ENCODE measurements at regions not wholly inside any gene's neighbourhood (a gene's known extent, or its start where the extent isn't known, plus 50 kb on each side); places are given as distances from the start of the nearest gene placed in this dataset.

- Mint-ChIP-seq H3K4me3 (ENCODE audit: unreplicated experiment) (no peak overlapping the region), H3K27ac (ENCODE audit: unreplicated experiment) (no peak overlapping the region), H3K27me3 (ENCODE audit: unreplicated experiment) (peaks cover 1% of the 10 kb centered on the region), H3K4me1 (ENCODE audit: unreplicated experiment) (peaks cover 4% of the 10 kb centered on the region), H3K36me3 (ENCODE audit: low read depth, unreplicated experiment) (no peaks in the 10 kb centered on the region), H3K9me3 (ENCODE audit: unreplicated experiment) (no peaks in the 10 kb centered on the region)
- no peak for DNase-seq (ENCODE audit: low spot score)
- TF ChIP-seq CTCF (IDR thresholded peaks at IDR 0.05; ENCODE audit: unreplicated experiment), result no peak
Observed at GRCh38 chr12:93060666-93061472, 131.8 kb upstream of the EEA1 start.

GRCh38 chr12:93061473-93062419, 132.7 kb upstream of the EEA1 start:
- no peak for TF ChIP-seq CTCF (IDR thresholded peaks at IDR 0.05; ENCODE audit: unreplicated experiment)
- H3K9me3 Mint-ChIP-seq (ENCODE audit: unreplicated experiment), result no peaks in the 10 kb centered on the region
- no peak overlapping the region for H3K4me3 Mint-ChIP-seq (ENCODE audit: unreplicated experiment)
- peaks cover 1% of the 10 kb centered on the region for H3K27me3 Mint-ChIP-seq (ENCODE audit: unreplicated experiment)
- H3K36me3 Mint-ChIP-seq (ENCODE audit: low read depth, unreplicated experiment), result no peaks in the 10 kb centered on the region
- no peaks in the 10 kb centered on the region for H3K4me1 Mint-ChIP-seq (ENCODE audit: unreplicated experiment)
- no peak for DNase-seq (ENCODE audit: low spot score)
- H3K27ac Mint-ChIP-seq (ENCODE audit: unreplicated experiment), result no peak overlapping the region

GRCh38 chr12:93065896-93066295, 136.8 kb upstream of the EEA1 start:
- DNase-seq (ENCODE audit: low spot score), result no peak
- no peak overlapping the region for H3K4me3 Mint-ChIP-seq (ENCODE audit: unreplicated experiment)
- no peaks in the 10 kb centered on the region for H3K36me3 Mint-ChIP-seq (ENCODE audit: low read depth, unreplicated experiment)
- no peaks in the 10 kb centered on the region for H3K9me3 Mint-ChIP-seq (ENCODE audit: unreplicated experiment)
- H3K27ac Mint-ChIP-seq (ENCODE audit: unreplicated experiment), result no peak overlapping the region
- no peak for TF ChIP-seq CTCF (IDR thresholded peaks at IDR 0.05; ENCODE audit: unreplicated experiment)
- no peaks in the 10 kb centered on the region for H3K4me1 Mint-ChIP-seq (ENCODE audit: unreplicated experiment)
- H3K27me3 Mint-ChIP-seq (ENCODE audit: unreplicated experiment), result no peaks in the 10 kb centered on the region

- Mint-ChIP-seq H3K9me3 (ENCODE audit: unreplicated experiment) (no peaks in the 10 kb centered on the region), H3K36me3 (ENCODE audit: low read depth, unreplicated experiment) (no peaks in the 10 kb centered on the region), H3K27me3 (ENCODE audit: unreplicated experiment) (no peaks in the 10 kb centered on the region), H3K4me3 (ENCODE audit: unreplicated experiment) (no peak overlapping the region), H3K27ac (ENCODE audit: unreplicated experiment) (no peak overlapping the region), H3K4me1 (ENCODE audit: unreplicated experiment) (no peaks in the 10 kb centered on the region)
- no peak for TF ChIP-seq CTCF (IDR thresholded peaks at IDR 0.05; ENCODE audit: unreplicated experiment)
- no peak for DNase-seq (ENCODE audit: low spot score)
Observed at GRCh38 chr12:93072340-93072739, 143.2 kb upstream of the EEA1 start.

All from endothelial cell (in vitro differentiated cells).